22Rv1 (cell line): ENCODE measurements at regions not wholly inside any gene's neighbourhood (a gene's known extent, or its start where the extent isn't known, plus 50 kb on each side); places are given as distances from the start of the nearest gene placed in this dataset.

Experiments
- CTCF ChIP-seq: fragments of 450-650 bp; IDR thresholded peaks from 2 replicates; pipeline ENCODE4 v1.5.1; 2017; ENCODE audit warnings: mild to moderate bottlenecking
- ZFX ChIP-seq: fragments of 450-650 bp; IDR thresholded peaks from 2 replicates; pipeline ENCODE4 v1.6.1; 2017; ENCODE audit warnings: antibody characterized with exemption, borderline replicate concordance

DNA sequence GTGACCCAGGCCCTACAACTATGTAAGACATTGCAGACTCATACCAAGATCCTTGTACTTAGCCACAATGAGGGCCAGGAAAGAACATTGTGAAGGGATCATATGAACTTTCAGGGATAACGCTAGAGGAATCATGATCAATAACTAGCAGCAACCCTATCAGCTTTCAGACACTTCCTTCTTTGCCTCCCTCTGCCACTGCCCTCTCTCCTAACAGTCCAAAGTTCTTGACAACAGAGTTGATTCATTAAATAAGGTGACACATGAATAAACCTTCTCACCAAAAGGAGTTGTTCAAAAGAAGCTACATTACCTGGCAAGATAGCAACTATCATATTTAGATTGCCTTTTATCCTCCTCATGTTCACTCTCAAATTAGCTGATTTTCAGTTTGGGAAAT, 272.2 kb upstream of the DACH1 start:
- TF ChIP-seq CTCF (no peak), ZFX (no peak)
